ENCODE measurements at regions not wholly inside any gene's neighbourhood (a gene's known extent, or its start where the extent isn't known, plus 50 kb on each side); places are given as distances from the start of the nearest gene placed in this dataset.

DNA sequence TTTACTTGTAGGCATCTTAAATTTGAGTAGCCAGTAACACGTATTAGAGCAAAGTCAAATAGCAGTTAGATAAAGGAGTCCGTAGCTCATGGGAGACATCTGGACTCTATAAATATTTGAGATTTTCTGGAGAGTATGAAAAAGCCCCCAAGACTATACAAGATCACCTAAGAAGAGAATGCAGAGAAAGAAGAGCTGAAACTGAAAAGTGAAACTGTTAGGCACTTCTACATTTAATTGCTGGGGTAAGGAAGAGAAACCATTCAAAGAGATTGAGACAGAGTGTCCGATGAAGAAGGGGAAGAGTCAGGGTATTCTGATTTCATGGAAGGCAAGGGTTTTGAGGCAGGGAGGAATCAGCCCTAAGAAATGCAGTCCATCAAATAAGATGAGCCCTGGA lies 2372.1 kb downstream of the MAT2B start:
- POLR2A ChIA-PET = no interaction called here
- H3K9me1 ChIP-seq (replicated peaks; ENCODE audit: control insufficient read depth, extremely low read depth, insufficient read depth, low read length) = no peaks in the 10 kb centered on the region
- no peaks in the 10 kb centered on the region for H3K36me3 ChIP-seq (ENCODE audit: control insufficient read depth in 2 of 2, extremely low read depth in 1 of 2, insufficient read depth in 2 of 2, low read length in 2 of 2)
- H3K4me1 ChIP-seq (ENCODE audit: control insufficient read depth, extremely low read depth, insufficient read depth, low read length) = no peaks in the 10 kb centered on the region
- no peaks in the 10 kb centered on the region for H3K79me2 ChIP-seq (ENCODE audit: control insufficient read depth, insufficient read depth, low read length)
- intact Hi-C loops (cut with micrococcal nuclease) = no loop called here
- CTCF ChIA-PET = no interaction called here
- TF ChIP-seq, protein P1, sequence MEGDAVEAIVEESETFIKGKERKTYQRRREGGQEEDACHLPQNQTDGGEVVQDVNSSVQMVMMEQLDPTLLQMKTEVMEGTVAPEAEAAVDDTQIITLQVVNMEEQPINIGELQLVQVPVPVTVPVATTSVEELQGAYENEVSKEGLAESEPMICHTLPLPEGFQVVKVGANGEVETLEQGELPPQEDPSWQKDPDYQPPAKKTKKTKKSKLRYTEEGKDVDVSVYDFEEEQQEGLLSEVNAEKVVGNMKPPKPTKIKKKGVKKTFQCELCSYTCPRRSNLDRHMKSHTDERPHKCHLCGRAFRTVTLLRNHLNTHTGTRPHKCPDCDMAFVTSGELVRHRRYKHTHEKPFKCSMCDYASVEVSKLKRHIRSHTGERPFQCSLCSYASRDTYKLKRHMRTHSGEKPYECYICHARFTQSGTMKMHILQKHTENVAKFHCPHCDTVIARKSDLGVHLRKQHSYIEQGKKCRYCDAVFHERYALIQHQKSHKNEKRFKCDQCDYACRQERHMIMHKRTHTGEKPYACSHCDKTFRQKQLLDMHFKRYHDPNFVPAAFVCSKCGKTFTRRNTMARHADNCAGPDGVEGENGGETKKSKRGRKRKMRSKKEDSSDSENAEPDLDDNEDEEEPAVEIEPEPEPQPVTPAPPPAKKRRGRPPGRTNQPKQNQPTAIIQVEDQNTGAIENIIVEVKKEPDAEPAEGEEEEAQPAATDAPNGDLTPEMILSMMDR (IDR thresholded peaks at IDR 0.05; ENCODE audit: extremely low read depth in 1 of 2, insufficient read depth in 1 of 2, low read depth in 1 of 2, low read length in 2 of 2) = no peak
- no peak for TF ChIP-seq FOS (IDR thresholded peaks at IDR 0.05; ENCODE audit: borderline replicate concordance, insufficient read depth, low read length)
- TF ChIP-seq POLR2AphosphoS5 (IDR thresholded peaks at IDR 0.05; ENCODE audit: insufficient read depth, low read depth, low read length) = no peak
- no peak for TF ChIP-seq EZH2 (IDR thresholded peaks at IDR 0.05; ENCODE audit: borderline replicate concordance, low read depth, low read length, severe bottlenecking)
- no peak for TF ChIP-seq MYC (IDR thresholded peaks at IDR 0.05; ENCODE audit: low read depth, low read length)
- TF ChIP-seq, protein P2, sequence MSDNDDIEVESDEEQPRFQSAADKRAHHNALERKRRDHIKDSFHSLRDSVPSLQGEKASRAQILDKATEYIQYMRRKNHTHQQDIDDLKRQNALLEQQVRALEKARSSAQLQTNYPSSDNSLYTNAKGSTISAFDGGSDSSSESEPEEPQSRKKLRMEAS (IDR thresholded peaks at IDR 0.05; ENCODE audit: insufficient read depth, insufficient read length) = no peak
- no peak overlapping the region for H3K9ac ChIP-seq (replicated peaks; ENCODE audit: extremely low read depth, insufficient read depth, low read length)
- no TSS peak for BruUV-seq (replicated peaks)
- H3K9me3 ChIP-seq (replicated peaks; ENCODE audit: control insufficient read depth, insufficient read depth, low read length) = peaks cover 2% of the 10 kb centered on the region
- no peaks in the 10 kb centered on the region for H4K20me1 ChIP-seq (replicated peaks; ENCODE audit: control insufficient read depth, extremely low read depth, insufficient read depth, low read length)
- no peak for FAIRE-seq
- H3K27me3 ChIP-seq (ENCODE audit: control insufficient read depth in 2 of 2, insufficient read depth in 2 of 2, low read length in 2 of 2) = no peaks in the 10 kb centered on the region
- no peak overlapping the region for H3K4me3 ChIP-seq (replicated peaks in 1 of 3; ENCODE audit: insufficient read depth in 1 of 3, low read depth in 1 of 3, low read length in 3 of 3)
- dilution Hi-C loops (cut with MboI; ENCODE audit: extremely low pct_ligation_motif_present, low sequenced_read_pairs) = no loop called here
- H2AFZ ChIP-seq (ENCODE audit: low read depth, low read length) = no peak overlapping the region
- DNase-seq (ENCODE audit: low read depth, low spot score) = no peak
- no peak overlapping the region for H3K27ac ChIP-seq (ENCODE audit: insufficient read depth, low read depth, low read length)
- H3K4me2 ChIP-seq (ENCODE audit: insufficient read depth, low read length) = no peak overlapping the region

DNA sequence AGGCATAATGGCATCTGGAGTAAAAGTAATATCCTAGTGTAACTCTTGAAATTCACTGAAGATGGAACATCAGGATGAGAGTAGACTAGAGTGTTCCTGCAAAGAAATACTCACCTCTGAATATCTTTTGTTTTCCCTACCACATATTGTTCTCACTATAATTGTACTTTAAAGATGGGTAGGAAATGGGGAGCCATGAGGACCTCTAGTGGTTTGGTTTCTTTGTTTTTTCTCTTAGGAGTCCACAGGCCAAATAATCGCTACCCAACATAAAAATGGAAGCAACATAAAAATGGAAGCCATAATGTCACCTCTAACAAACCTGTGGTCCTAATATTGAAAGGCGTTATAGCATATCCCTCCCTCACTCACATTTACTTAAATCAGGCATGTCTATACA lies 2375.8 kb downstream of the MAT2B start:
- DNase-seq (ENCODE audit: low read depth, low spot score) (no peak), FAIRE-seq (no peak)
- H3K4me2 ChIP-seq (ENCODE audit: insufficient read depth, low read length) = no peak overlapping the region
- no peaks in the 10 kb centered on the region for H3K9me1 ChIP-seq (replicated peaks; ENCODE audit: control insufficient read depth, extremely low read depth, insufficient read depth, low read length)
- ChIA-PET CTCF (interaction anchor here (0.6 kb wide), 1 partner anchor 37 kb away, joined by 3 read pairs; no protein-coding TSS in a partner anchor), POLR2A (no interaction called here)
- no peak overlapping the region for H3K9ac ChIP-seq (replicated peaks; ENCODE audit: extremely low read depth, insufficient read depth, low read length)
- no peak overlapping the region for H3K27ac ChIP-seq (ENCODE audit: insufficient read depth, low read depth, low read length)
- H3K4me1 ChIP-seq (ENCODE audit: control insufficient read depth, extremely low read depth, insufficient read depth, low read length) = no peaks in the 10 kb centered on the region
- BruUV-seq (replicated peaks) = no TSS peak
- H4K20me1 ChIP-seq (replicated peaks; ENCODE audit: control insufficient read depth, extremely low read depth, insufficient read depth, low read length) = no peaks in the 10 kb centered on the region
- intact Hi-C loops (cut with micrococcal nuclease) (no loop called here), dilution Hi-C loops (cut with MboI; ENCODE audit: extremely low pct_ligation_motif_present, low sequenced_read_pairs) (no loop called here)
- TF ChIP-seq POLR2A (IDR thresholded peaks at IDR 0.05; ENCODE audit: low read depth, low read length) (no peak), MYC (IDR thresholded peaks at IDR 0.05; ENCODE audit: low read depth, low read length) (no peak), POLR2AphosphoS5 (IDR thresholded peaks at IDR 0.05; ENCODE audit: insufficient read depth, low read depth, low read length) (no peak), JUN (IDR thresholded peaks at IDR 0.05; ENCODE audit: borderline replicate concordance, insufficient read depth, insufficient read length, low read depth) (no peak), GATA2 (IDR thresholded peaks at IDR 0.05; ENCODE audit: insufficient read depth, insufficient read length, low read depth, low read length) (no peak)
- TF ChIP-seq, protein P1 (IDR thresholded peaks at IDR 0.05; ENCODE audit: extremely low read depth in 1 of 2, insufficient read depth in 1 of 2, low read depth in 1 of 2, low read length in 2 of 2) = no peak
- no peaks in the 10 kb centered on the region for H3K79me2 ChIP-seq (ENCODE audit: control insufficient read depth, insufficient read depth, low read length)
- H3K36me3 ChIP-seq (ENCODE audit: control insufficient read depth in 2 of 2, extremely low read depth in 1 of 2, insufficient read depth in 2 of 2, low read length in 2 of 2) = no peaks in the 10 kb centered on the region
- H3K9me3 ChIP-seq (replicated peaks; ENCODE audit: control insufficient read depth, insufficient read depth, low read length) = peaks cover 4% of the 10 kb centered on the region
- H3K4me3 ChIP-seq (replicated peaks in 1 of 3; ENCODE audit: insufficient read depth in 1 of 3, low read depth in 1 of 3, low read length in 3 of 3) = no peak overlapping the region
- H3K27me3 ChIP-seq (ENCODE audit: control insufficient read depth in 2 of 2, insufficient read depth in 2 of 2, low read length in 2 of 2) = no peaks in the 10 kb centered on the region
- no peak overlapping the region for H2AFZ ChIP-seq (ENCODE audit: low read depth, low read length)

All from endothelial cell of umbilical vein (primary cell).